HG02840 (cell line): ENCODE measurements at regions not wholly inside any gene's neighbourhood (a gene's known extent, or its start where the extent isn't known, plus 50 kb on each side); places are given as distances from the start of the nearest gene placed in this dataset.

ENCODE experiments used
- ATAC-seq: cut with Tn5 transposase; IDR thresholded peaks from one replicate; pipeline ENCODE4 v1.9.1; 2021; ENCODE audit warnings: mild to moderate bottlenecking, moderate library complexity, moderate number of reproducible peaks; ENCODE audit not compliant: unreplicated experiment, low FRiP score

GRCh38 chr2:236841389-236841788 is 244.3 kb upstream of the COPS8 start:
- ATAC-seq, result no peak

GRCh38 chr2:236843161-236843968 is 242.3 kb upstream of the COPS8 start:
- ATAC-seq, result no peak

GRCh38 chr2:236844711-236845110 is 241.0 kb upstream of the COPS8 start:
- ATAC-seq, result no peak

GRCh38 chr2:236847023-236847422 is 238.7 kb upstream of the COPS8 start:
- ATAC-seq, result no peak

GRCh38 chr2:236847538-236848263 is 238.0 kb upstream of the COPS8 start:
- ATAC-seq, result no peak

GRCh38 chr2:236848501-236848900 is 237.2 kb upstream of the COPS8 start:
- ATAC-seq, result no peak

- ATAC-seq, result no peak
Measured at GRCh38 chr2:236849508-236849907, 236.2 kb upstream of the COPS8 start.

GRCh38 chr2:236849940-236850339 is 235.7 kb upstream of the COPS8 start:
- ATAC-seq, result no peak

- no peak for ATAC-seq
Measured at GRCh38 chr2:236851187-236851586, 234.5 kb upstream of the COPS8 start.

GRCh38 chr2:236852100-236852976 is 233.4 kb upstream of the COPS8 start:
- ATAC-seq, result no peak

- no peak for ATAC-seq
Measured at GRCh38 chr2:236852977-236853374, 232.7 kb upstream of the COPS8 start.

- ATAC-seq, result no peak
Measured at GRCh38 chr2:236853585-236854051, 232.1 kb upstream of the COPS8 start.

- no peak for ATAC-seq
Measured at GRCh38 chr2:236855176-236855865, 230.4 kb upstream of the COPS8 start.

- ATAC-seq, result no peak
Measured at GRCh38 chr2:236855866-236856847, 229.5 kb upstream of the COPS8 start.

GRCh38 chr2:236856848-236857235 is 228.8 kb upstream of the COPS8 start:
- no peak for ATAC-seq

GRCh38 chr2:236857246-236857645 is 228.4 kb upstream of the COPS8 start:
- ATAC-seq, result no peak

- ATAC-seq, result no peak
Measured at GRCh38 chr2:236857781-236858180, 227.9 kb upstream of the COPS8 start.

GRCh38 chr2:236858661-236859060 is 227.0 kb upstream of the COPS8 start:
- ATAC-seq, result no peak

- ATAC-seq, result no peak
Measured at GRCh38 chr2:236859908-236860307, 225.8 kb upstream of the COPS8 start.
